ENCODE measurements at regions not wholly inside any gene's neighbourhood (a gene's known extent, or its start where the extent isn't known, plus 50 kb on each side); places are given as distances from the start of the nearest gene placed in this dataset.

DNA sequence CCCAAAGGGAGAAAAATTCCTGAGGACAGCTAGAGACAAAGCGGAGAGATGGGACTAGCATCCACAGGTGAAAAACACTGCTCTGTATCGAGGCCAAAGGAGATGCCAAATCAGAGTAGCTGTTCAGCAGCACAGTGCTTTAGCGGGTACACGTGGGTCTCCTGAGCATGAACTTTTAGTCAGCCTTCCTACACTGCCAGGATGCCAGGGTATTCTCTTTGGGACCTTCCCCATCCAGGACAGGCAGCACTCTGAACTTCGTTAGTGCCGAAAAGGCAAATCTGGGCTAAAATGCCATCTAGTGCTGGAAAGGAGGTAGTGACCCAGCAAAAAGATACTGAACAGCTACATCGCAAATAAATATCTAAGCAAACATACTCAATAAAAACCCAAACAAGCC lies 64.9 kb downstream of the C6orf58 start:
- peak; percentile 1 for DNase-seq
